IMR-90 (cell line): ENCODE measurements at regions not wholly inside any gene's neighbourhood (a gene's known extent, or its start where the extent isn't known, plus 50 kb on each side); places are given as distances from the start of the nearest gene placed in this dataset.

Experiments
- ATAC-seq: fragments of 200-7000 bp; cut with Tn5 transposase; 2 replicates; pipeline ENCODE4 v1.9.1; 2020; ENCODE audit warnings: low read depth, mild to moderate bottlenecking, moderate library complexity
- BruUV-seq: library from RNA; stranded (reverse); fragments of 400-500 nt; replicated peaks from 2 replicates; lab custom pipeline; 2021; lab: Mats Ljungman, UMichigan
- CTCF ChIA-PET: fragments of 300-600 bp; formaldehyde crosslinking; extraction: SDS; loops from one replicate; lab custom pipeline; 2021; ENCODE audit warnings: antibody characterized with exemption; lab: Yijun Ruan, JAX
- POLR2A ChIA-PET: fragments of 300-600 bp; sonication (Branson Sonifier 250); formaldehyde crosslinking; loops from one replicate; lab custom pipeline; 2022; ENCODE audit warnings: antibody characterized with exemption; ENCODE audit not compliant: unreplicated experiment; lab: Charles Lee
- DNase-seq: peaks from one replicate; pipeline ENCODE4 v3.0.0; 2013
- H2AFZ ChIP-seq: replicated peaks from 2 replicates; pipeline ENCODE3; 2013; ENCODE audit warnings: low read length, mild to moderate bottlenecking; ENCODE audit not compliant: poor library complexity
- H2AK5ac ChIP-seq: 2 replicates; pipeline ENCODE4 v1.6.1; 2013; ENCODE audit warnings: low read depth, low read length, inconsistent platforms
- H2AK9ac ChIP-seq: replicated peaks from 2 replicates; pipeline ENCODE3; 2013; ENCODE audit warnings: mild to moderate bottlenecking, low read depth, low read length, moderate library complexity; ENCODE audit not compliant: poor library complexity
- H2BK120ac ChIP-seq: 2 replicates; pipeline ENCODE4 v1.6.1; 2013; ENCODE audit warnings: low read depth, low read length, inconsistent platforms
- H2BK15ac ChIP-seq: 3 replicates; pipeline ENCODE4 v1.6.1; 2013; ENCODE audit warnings: low read depth, low read length, inconsistent platforms
- H2BK20ac ChIP-seq: 2 replicates; pipeline ENCODE4 v1.6.1; 2013; ENCODE audit warnings: low read depth, mild to moderate bottlenecking, inconsistent platforms, low read length, moderate library complexity
- H2BK5ac ChIP-seq: 2 replicates; pipeline ENCODE4 v1.6.1; 2013; ENCODE audit warnings: mild to moderate bottlenecking, low read depth, low read length, inconsistent platforms; ENCODE audit not compliant: poor library complexity, severe bottlenecking
- H3K14ac ChIP-seq: replicated peaks from 2 replicates; pipeline ENCODE4 v1.6.1; 2013; ENCODE audit warnings: low read depth, low read length, inconsistent platforms
- H3K18ac ChIP-seq: 2 replicates; pipeline ENCODE4 v1.6.1; 2013; ENCODE audit warnings: low read depth, low read length, control low read depth
- H3K23ac ChIP-seq: 2 replicates; pipeline ENCODE4 v1.6.1; 2013; ENCODE audit warnings: low read depth, low read length, inconsistent platforms
- H3K27ac ChIP-seq: 2 replicates; pipeline ENCODE4 v1.5.1; 2013; ENCODE audit warnings: mild to moderate bottlenecking, control low read depth, low read length; ENCODE audit not compliant: insufficient read depth
- H3K27me3 ChIP-seq: 2 replicates; pipeline ENCODE4 v1.6.1; 2013; ENCODE audit warnings: low read length; ENCODE audit not compliant: control insufficient read depth, insufficient read depth
- H3K36me3 ChIP-seq: 2 replicates; pipeline ENCODE4 v1.6.1; 2013; ENCODE audit warnings: low read length, mixed read lengths; ENCODE audit not compliant: control insufficient read depth, insufficient read depth
- H3K4ac ChIP-seq: 2 replicates; pipeline ENCODE4 v1.6.1; 2013; ENCODE audit warnings: low read depth, low read length, inconsistent platforms
- H3K4me1 ChIP-seq: 2 replicates; pipeline ENCODE4 v1.6.1; 2013; ENCODE audit warnings: low read length, mixed read lengths; ENCODE audit not compliant: control insufficient read depth, insufficient read depth
- H3K4me2 ChIP-seq: 2 replicates; pipeline ENCODE4 v1.6.1; 2013; ENCODE audit warnings: low read depth, mild to moderate bottlenecking, control low read depth, low read length, moderate library complexity
- H3K4me3 ChIP-seq: 2 replicates; pipeline ENCODE4 v1.5.1; 2013; ENCODE audit warnings: low read depth, mild to moderate bottlenecking, control low read depth, low read length, moderate library complexity; ENCODE audit not compliant: insufficient read depth
- H3K56ac ChIP-seq: 2 replicates; pipeline ENCODE4 v1.6.1; 2013; ENCODE audit warnings: low read length, inconsistent platforms; ENCODE audit not compliant: insufficient read depth; ENCODE audit errors: extremely low read depth
- H3K79me1 ChIP-seq, 2 experiments: 2 replicates each; pipeline ENCODE4 v1.6.1; 2013; ENCODE audit warnings: low read length in 2 of 2, inconsistent platforms in 1 of 2, low read depth in 1 of 2
- H3K9ac ChIP-seq: 2 replicates; pipeline ENCODE4 v1.6.1; 2013; ENCODE audit warnings: low read depth, low read length, control low read depth
- H3K9me1 ChIP-seq: 2 replicates; pipeline ENCODE4 v1.6.1; 2013; ENCODE audit warnings: low read length, inconsistent platforms; ENCODE audit not compliant: insufficient read depth
- H3K9me3 ChIP-seq: 2 replicates; pipeline ENCODE4 v1.6.1; 2013; ENCODE audit warnings: low read length; ENCODE audit not compliant: control insufficient read depth, insufficient read depth
- H4K20me1 ChIP-seq: 2 replicates; pipeline ENCODE4 v1.6.1; 2013; ENCODE audit warnings: low read length, inconsistent platforms; ENCODE audit not compliant: insufficient read depth
- H4K5ac ChIP-seq: 2 replicates; pipeline ENCODE4 v1.6.1; 2013; ENCODE audit warnings: mild to moderate bottlenecking, low read depth, low read length, control low read depth
- H4K8ac ChIP-seq, 2 experiments: 2 replicates each; pipeline ENCODE4 v1.6.1; 2013; ENCODE audit warnings: low read depth in 2 of 2, low read length in 2 of 2, control low read depth in 1 of 2, inconsistent platforms in 1 of 2
- H4K91ac ChIP-seq: 2 replicates; pipeline ENCODE4 v1.6.1; 2013; ENCODE audit warnings: low read depth, low read length, inconsistent platforms; ENCODE audit not compliant: insufficient read depth
- BHLHE40 ChIP-seq: fragments of 150-350 bp; IDR thresholded peaks from 2 replicates; pipeline ENCODE4 v1.6.1; 2016; ENCODE audit warnings: mild to moderate bottlenecking, low read depth, low read length
- CEBPB ChIP-seq: IDR thresholded peaks from 2 replicates; pipeline ENCODE4 v1.6.1; 2012; ENCODE audit warnings: low read depth, low read length, improper control_type of control experiment
- CHD1 ChIP-seq: IDR thresholded peaks from 2 replicates; pipeline ENCODE4 v1.6.1; 2012; ENCODE audit warnings: low read depth, low read length, improper control_type of control experiment
- ELK1 ChIP-seq: fragments of 150-350 bp; IDR thresholded peaks from 2 replicates; pipeline ENCODE4 v1.6.1; 2016; ENCODE audit warnings: low read depth, mild to moderate bottlenecking, low read length, moderate library complexity, borderline replicate concordance
- FOS ChIP-seq: fragments of 150-350 bp; IDR thresholded peaks from 2 replicates; pipeline ENCODE4 v1.6.1; 2016; ENCODE audit warnings: low read depth, low read length
- MAFK ChIP-seq: IDR thresholded peaks from 2 replicates; pipeline ENCODE4 v1.6.1; 2012; ENCODE audit warnings: low read depth, low read length, improper control_type of control experiment
- MAZ ChIP-seq: IDR thresholded peaks from 2 replicates; pipeline ENCODE4 v1.6.1; 2012; ENCODE audit warnings: low read depth, mild to moderate bottlenecking, low read length, improper control_type of control experiment, moderate library complexity, borderline replicate concordance
- MXI1 ChIP-seq: IDR thresholded peaks from 2 replicates; pipeline ENCODE4 v1.6.1; 2012; ENCODE audit warnings: low read depth, mild to moderate bottlenecking, low read length, moderate library complexity, borderline replicate concordance
- NFE2L2 ChIP-seq: fragments of 150-350 bp; IDR thresholded peaks from 2 replicates; pipeline ENCODE4 v1.6.1; 2016; ENCODE audit warnings: low read depth, mild to moderate bottlenecking, low read length
- POLR2A ChIP-seq: IDR thresholded peaks from 2 replicates; pipeline ENCODE4 v1.6.1; 2012; ENCODE audit warnings: mild to moderate bottlenecking, low read depth, low read length
- RAD21 ChIP-seq: IDR thresholded peaks from 2 replicates; pipeline ENCODE4 v1.6.1; 2012; ENCODE audit warnings: low read length, improper control_type of control experiment
- RCOR1 ChIP-seq: IDR thresholded peaks from 2 replicates; pipeline ENCODE4 v1.6.1; 2012; ENCODE audit warnings: mild to moderate bottlenecking, low read length, improper control_type of control experiment; ENCODE audit not compliant: insufficient replicate concordance
- RFX5 ChIP-seq: IDR thresholded peaks from 2 replicates; pipeline ENCODE4 v1.8.0; 2012; ENCODE audit warnings: low read depth, mild to moderate bottlenecking, low read length, moderate library complexity
- SMC3 ChIP-seq: fragments of 150-350 bp; IDR thresholded peaks from 2 replicates; pipeline ENCODE4 v1.6.1; 2016; ENCODE audit warnings: low read depth, mild to moderate bottlenecking, antibody characterized with exemption, low read length, moderate library complexity
- USF2 ChIP-seq: fragments of 150-350 bp; IDR thresholded peaks from 2 replicates; pipeline ENCODE4 v1.6.1; 2017; ENCODE audit warnings: mild to moderate bottlenecking, antibody characterized with exemption, low read length, low read depth
- WGBS, 2 experiments: methylation state at CpG; one replicate each; pipeline versions ENCODE4 v1.1.5 to v1.1.7; 2013; ENCODE audit warnings: missing lambda C conversion rate in 2 of 2; ENCODE audit not compliant: insufficient read length in 1 of 2; ENCODE audit errors: extremely low coverage in 2 of 2; 5-methylcytosine and 5-hydroxymethylcytosine counted together
- dilution Hi-C: fragments of 300-500 bp; cut with HindIII; formaldehyde crosslinking; loops from one replicate; pipeline ENCODE4 v1.14.3; 2018; ENCODE audit warnings: low sequenced_read_pairs; ENCODE audit not compliant: unreplicated experiment
- in situ Hi-C: fragments of 300-500 bp; cut with MboI; formaldehyde crosslinking; loops from 3 replicates; pipeline ENCODE4 v1.14.3; 2019; ENCODE audit warnings: low sequenced_read_pairs, inconsistent platforms, mixed read lengths
- intact Hi-C: fragments of 100-400 bp; cut with micrococcal nuclease; formaldehyde crosslinking; loops from 2 replicates; pipeline ENCODE4 v1.10.0; 2022
- TF ChIP-seq, protein P1 (sequence below): conservative IDR thresholded peaks from 2 replicates; pipeline ENCODE4 v1.5.1; 2012; ENCODE audit warnings: mild to moderate bottlenecking, low read depth, low read length, improper control_type of control experiment

DNA sequence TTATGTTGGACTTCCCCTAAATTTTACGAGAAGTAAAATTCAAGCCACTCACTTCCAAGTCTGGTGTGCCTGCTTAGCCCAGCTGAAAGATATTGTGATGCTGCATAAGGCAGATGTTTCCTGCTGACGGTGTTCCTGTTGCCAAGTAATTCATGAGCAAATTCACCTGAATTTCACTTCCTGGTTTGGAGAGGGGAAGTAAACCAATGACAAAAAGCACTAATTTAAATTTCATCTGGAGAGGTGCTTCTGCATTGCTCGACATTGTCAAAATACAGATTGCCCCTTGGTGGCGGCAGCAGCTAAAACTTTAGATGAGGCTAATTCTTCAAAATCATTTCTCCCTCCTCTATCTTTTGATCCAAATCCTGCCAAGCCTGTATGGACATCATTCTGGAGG is 281.1 kb downstream of the AACS start:
- Histone ChIP-seq H3K56ac (no peak overlapping the region), H4K20me1 (no peaks in the 10 kb centered on the region), H4K91ac (no peak overlapping the region), H3K4me2 (no peak overlapping the region), H4K5ac (no peak overlapping the region), H3K79me1 (no peaks in the 10 kb centered on the region), H3K9me1 (no peaks in the 10 kb centered on the region), H2BK120ac (no peak overlapping the region), H3K18ac (no peak overlapping the region), H2BK5ac (no peak overlapping the region), H3K4me3 (no peak overlapping the region), H2BK15ac (no peak overlapping the region), H3K27me3 (no peaks in the 10 kb centered on the region), H3K36me3 (no peaks in the 10 kb centered on the region), H3K4me1 (no peaks in the 10 kb centered on the region), H2AK9ac (no peak overlapping the region), H3K9ac (no peak overlapping the region), H2AFZ (no peak overlapping the region), H4K8ac (no peak overlapping the region), H3K4ac (no peak overlapping the region), H3K9me3 (peaks cover 14% of the 10 kb centered on the region), H3K23ac (no peak overlapping the region), H2AK5ac (no peak overlapping the region), H3K14ac (no peak overlapping the region), H3K27ac (no peak overlapping the region), H2BK20ac (no peak overlapping the region)
- TF ChIP-seq POLR2A (no peak), MAFK (no peak), NFE2L2 (no peak), RAD21 (no peak), MAZ (no peak), SMC3 (no peak), RFX5 (no peak), RCOR1 (no peak), ELK1 (no peak), CHD1 (no peak), BHLHE40 (no peak), CEBPB (no peak), USF2 (no peak), MXI1 (no peak), FOS (no peak)
- TF ChIP-seq, protein P1, sequence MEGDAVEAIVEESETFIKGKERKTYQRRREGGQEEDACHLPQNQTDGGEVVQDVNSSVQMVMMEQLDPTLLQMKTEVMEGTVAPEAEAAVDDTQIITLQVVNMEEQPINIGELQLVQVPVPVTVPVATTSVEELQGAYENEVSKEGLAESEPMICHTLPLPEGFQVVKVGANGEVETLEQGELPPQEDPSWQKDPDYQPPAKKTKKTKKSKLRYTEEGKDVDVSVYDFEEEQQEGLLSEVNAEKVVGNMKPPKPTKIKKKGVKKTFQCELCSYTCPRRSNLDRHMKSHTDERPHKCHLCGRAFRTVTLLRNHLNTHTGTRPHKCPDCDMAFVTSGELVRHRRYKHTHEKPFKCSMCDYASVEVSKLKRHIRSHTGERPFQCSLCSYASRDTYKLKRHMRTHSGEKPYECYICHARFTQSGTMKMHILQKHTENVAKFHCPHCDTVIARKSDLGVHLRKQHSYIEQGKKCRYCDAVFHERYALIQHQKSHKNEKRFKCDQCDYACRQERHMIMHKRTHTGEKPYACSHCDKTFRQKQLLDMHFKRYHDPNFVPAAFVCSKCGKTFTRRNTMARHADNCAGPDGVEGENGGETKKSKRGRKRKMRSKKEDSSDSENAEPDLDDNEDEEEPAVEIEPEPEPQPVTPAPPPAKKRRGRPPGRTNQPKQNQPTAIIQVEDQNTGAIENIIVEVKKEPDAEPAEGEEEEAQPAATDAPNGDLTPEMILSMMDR: no peak
- WGBS, 2 experiments: no CpG with 5 or more reads among the region's 4 CpGs
- in situ Hi-C loops (no loop called here), intact Hi-C loops (no loop called here), dilution Hi-C loops (no loop called here)
- ChIA-PET CTCF (no interaction called here), POLR2A (no interaction called here)
- ATAC-seq: no peak
- no TSS peak for BruUV-seq
- no peak for DNase-seq
